HG03378 (cell line): ENCODE measurements at regions not wholly inside any gene's neighbourhood (a gene's known extent, or its start where the extent isn't known, plus 50 kb on each side); places are given as distances from the start of the nearest gene placed in this dataset.
A peak's percentile ranks its signal among the peaks of the same experiment; 100 is the strongest.

Experiments used
- ATAC-seq: cut with Tn5 transposase; IDR thresholded peaks from one replicate; pipeline ENCODE4 v1.9.1; 2021; ENCODE audit warnings: mild to moderate bottlenecking, moderate library complexity; ENCODE audit not compliant: unreplicated experiment

DNA sequence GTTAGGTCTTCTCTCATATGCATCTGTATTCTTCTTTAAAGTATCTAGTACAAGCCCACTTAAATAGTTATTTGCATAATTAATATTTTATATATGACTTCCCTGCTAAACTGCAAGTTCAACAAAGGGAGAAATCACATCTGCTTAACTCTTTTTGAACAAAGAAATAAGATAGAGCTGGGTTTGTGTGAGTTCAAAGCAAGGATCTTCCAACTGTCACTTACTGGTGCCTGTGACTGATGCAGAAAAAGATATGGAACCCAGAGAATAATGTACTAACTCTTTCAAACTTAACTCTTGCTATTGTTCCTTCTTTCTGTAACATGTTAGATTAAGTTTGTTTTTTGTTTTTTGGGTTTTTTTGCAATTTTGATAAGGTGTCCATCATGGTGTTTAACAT, 71.3 kb upstream of the SP4 start:
- no peak for ATAC-seq

DNA sequence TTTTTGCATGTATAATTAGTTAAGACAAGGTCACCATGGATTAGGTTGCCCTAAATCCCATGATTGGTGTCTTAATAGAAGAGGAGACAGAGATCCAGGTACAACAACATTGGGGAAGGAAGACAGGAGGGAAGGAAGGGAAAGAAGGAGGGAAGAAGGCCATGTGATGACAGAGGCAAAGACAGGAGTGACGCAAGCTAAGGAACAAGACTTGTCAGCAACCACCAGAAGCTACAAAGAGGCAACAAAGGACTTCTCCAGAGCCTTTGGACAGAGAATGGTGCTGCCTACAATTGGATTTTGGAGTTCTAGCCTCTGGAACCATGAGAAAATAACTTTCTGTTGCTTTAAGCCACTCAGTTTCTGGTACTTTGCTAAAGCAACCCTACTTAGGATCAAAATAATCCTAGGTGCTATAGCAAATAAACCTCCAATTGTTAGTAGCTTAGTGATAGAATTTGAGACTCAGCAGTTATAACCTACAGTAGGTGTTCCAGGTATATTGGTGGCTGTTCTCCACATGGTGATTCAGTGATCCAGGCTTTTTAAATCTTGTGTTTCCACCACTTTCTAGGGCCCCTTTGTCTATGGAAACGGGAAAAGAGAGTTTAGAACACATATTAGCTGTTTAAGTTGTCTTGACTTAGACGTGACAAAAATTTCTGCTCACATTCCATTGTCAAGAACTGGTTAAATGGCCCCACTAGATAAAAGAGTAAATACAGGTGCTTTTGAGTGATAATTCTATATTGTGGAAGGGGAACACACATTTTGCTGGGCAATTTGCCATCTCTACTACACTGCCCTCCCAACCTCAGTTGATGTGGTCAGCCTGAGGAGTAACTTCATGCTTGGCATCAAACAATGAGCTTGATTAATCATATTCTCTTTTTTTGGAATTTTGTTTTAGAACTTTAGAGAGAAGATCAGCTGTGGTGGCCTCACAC, 70.5 kb upstream of the SP4 start:
- ATAC-seq = no peak

DNA sequence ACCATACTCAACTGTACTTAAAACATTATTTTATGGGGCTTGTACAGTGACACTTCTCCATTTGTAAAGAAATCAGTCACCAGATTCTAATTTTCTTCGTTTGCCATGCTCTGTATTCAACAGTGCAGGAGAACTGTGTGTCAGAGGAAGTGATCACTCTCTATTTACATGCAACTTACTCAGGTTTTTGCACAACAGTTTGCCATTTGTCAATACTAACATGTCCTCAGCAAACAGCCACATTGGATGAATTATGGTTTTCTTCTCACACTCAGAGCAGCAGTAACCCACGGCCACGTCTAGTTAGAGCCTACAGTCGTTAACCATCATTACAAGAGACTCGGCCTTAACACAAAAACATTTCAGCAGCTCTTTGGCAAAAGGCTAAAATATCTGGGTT, 69.2 kb upstream of the SP4 start:
- no peak for ATAC-seq

- ATAC-seq = no peak
Measured at GRCh38 chr7:21359163-21359562, 68.7 kb upstream of the SP4 start.

DNA sequence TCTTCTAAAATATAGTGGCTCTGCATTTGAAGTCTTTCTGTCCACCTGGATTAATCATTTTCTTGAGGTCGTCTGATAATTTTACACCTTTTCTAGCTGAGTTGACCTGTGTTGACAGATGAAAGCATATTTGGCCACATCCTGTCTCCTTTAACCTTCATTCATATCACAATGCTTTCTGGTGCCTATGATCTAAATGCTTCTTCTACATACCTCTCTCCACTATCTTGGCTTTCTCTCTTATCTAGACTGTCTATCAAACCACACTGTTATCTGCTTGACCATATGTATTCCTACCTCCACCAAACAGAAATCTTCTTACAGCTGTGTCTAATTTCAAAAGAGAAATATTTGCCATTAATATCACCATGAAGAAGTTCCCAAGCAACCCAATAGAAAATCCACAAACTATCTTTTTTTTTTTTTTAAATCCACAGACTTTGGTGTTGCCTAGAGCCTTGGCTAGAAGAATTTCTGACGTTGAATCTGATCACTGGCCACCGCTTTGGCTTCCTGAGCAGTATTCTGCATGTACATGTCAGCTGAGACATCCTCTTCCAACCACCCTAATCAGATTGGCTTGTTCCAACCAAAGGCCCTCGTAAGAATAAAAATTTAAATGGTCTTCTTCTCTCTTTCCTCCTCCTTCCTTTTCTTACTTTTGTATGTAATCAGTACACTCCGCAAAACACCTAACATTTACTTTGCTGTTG, 66.3 kb upstream of the SP4 start:
- ATAC-seq = peak; percentile 43

GRCh38 chr7:21364801-21365271, 63.0 kb upstream of the SP4 start:
- ATAC-seq = peak; percentile 87

- ATAC-seq = no peak
Measured at GRCh38 chr7:21365866-21366624, 61.8 kb upstream of the SP4 start.

DNA sequence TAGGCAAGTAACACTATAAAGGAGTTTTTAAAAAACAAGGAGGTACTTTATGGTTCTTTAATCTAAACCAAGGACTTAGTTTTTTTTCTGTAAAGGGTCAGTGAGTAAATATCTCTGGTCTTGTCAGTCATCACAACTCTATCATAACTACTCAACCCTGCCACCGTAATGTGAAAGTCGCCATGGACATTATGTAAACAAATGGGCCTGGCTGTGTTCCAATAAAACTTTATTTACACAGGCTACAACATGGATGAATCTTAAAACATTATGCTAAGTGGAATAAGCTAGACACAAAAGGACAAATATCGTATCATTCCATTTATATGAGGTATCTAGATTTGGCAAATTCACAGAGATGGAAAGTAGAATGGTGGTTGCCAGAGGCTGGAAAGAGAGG, 60.8 kb upstream of the SP4 start:
- ATAC-seq = no peak

GRCh38 chr7:21367537-21367936, 60.3 kb upstream of the SP4 start:
- no peak for ATAC-seq

DNA sequence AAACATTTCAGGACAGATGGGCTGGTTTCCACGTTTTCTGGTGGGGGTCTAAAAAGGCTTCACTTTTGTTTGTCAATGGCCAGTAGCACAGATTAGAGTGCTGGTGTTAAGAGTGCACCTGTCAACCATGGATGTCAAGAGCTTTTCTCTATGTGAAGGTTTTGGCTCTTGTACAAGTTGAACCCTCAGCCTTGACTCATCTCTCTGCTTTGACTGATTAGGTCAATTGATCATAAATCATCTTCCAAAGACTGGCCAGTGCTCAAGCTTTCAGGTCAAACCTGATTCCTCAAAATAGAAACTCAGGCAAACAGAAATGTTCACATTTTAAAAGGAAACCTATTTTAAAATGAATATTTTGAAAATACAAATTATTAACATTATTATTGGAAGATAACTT, 59.6 kb upstream of the SP4 start:
- ATAC-seq = no peak

- no peak for ATAC-seq
Measured at GRCh38 chr7:21370283-21370982, 57.5 kb upstream of the SP4 start.

DNA sequence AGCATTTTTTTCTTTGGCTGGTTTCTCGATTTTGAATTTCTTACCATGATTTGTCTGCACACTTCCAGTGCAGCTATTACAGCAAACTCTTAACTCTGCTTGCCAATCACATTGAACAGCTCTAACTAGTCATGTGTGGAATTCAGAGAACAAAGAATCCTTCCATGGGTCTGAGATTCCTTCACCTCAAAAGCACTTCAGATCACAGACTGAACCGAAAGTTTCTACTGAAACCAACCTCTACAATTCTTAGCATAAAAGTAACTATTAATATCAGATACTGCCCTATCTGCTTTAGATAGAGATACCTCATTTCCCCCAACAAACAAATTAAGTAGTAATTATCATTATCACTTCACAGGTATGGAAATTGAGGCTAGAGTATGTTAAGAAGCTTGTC, 56.5 kb upstream of the SP4 start:
- ATAC-seq = peak; percentile 54

DNA sequence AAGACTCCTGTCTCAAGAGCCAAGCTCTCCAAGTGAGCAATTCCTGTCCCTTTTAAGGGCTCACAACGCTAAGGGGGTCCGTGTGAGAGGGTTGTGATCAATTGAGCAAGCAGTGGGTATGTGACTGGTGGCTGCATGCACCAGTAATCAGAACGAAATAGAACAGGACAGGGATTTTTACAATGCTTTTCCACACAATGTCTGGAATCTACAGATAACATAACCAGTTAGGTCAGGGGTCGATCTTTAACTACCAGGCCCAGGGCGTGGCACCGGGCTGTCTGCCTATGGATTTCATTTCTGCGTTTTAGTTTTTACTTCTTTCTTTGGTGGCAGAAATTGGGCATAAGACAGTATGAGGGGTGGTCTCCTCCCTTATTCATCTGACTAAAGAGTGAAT, 54.9 kb upstream of the SP4 start:
- ATAC-seq = no peak

DNA sequence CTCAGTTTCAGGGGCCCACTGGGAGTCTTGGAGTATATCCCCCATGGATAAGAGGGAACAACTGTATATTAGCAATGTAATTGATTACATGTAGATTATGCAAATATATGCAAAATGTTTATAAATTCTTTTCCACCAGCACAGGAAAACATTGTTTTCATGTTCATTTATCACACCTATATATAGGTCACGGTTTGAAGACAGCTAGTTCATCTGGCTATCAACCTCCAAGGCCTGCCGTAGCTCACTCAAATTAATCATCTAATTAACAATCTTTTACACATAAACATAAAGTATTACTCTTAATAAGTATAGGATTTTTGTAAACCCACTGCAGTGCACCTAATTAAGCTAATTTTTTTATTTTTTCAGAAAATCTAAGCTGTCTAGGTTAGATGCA, 53.7 kb upstream of the SP4 start:
- no peak for ATAC-seq

DNA sequence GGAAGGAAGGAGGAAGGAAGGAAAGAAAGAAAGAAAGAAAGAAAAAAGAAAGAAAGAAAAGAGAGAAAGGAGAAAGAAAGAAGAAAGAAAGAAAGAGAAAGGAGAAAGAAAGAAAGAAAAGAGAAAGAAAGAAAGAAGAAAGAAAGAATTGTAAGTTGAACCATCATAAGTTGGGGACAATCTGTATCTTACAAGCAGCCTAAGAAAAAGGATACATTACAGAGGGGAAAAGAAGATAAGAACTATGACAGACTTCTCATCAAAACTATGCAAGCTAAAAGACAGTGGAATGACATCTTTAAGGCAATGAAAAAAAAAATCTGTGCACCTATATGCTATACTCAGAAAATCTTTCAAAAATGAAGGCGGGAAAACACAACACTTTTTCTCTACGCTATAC, 50.3 kb upstream of the SP4 start:
- ATAC-seq = no peak
